GM23338 (cell line): ENCODE measurements at regions not wholly inside any gene's neighbourhood (a gene's known extent, or its start where the extent isn't known, plus 50 kb on each side); places are given as distances from the start of the nearest gene placed in this dataset.

ENCODE experiments used
- ATAC-seq: fragments of 200-7000 bp; cut with Tn5 transposase; 3 replicates; pipeline ENCODE4 v1.9.1; 2020
- DNase-seq: peaks from one replicate; pipeline ENCODE4 v3.0.0-alpha.2; 2015; ENCODE audit warnings: low spot score
- H2AFZ ChIP-seq: fragments of 200-600 bp; sonication (generic); 2 replicates; pipeline ENCODE4 v1.8.0; 2016; ENCODE audit warnings: antibody characterized with exemption, mild to moderate bottlenecking, moderate library complexity
- H3F3A ChIP-seq: fragments of 200-600 bp; sonication (generic); replicated peaks from 2 replicates; pipeline ENCODE4 v1.8.0; 2017; ENCODE audit warnings: antibody characterized with exemption, mixed run types, low read depth
- H3K27ac ChIP-seq: fragments of 200-600 bp; sonication (generic); 2 replicates; pipeline ENCODE4 v1.6.1; 2016; ENCODE audit warnings: low read depth
- H3K27me3 ChIP-seq: fragments of 200-600 bp; sonication (generic); 2 replicates; pipeline ENCODE4 v1.8.0; 2016; ENCODE audit warnings: mild to moderate bottlenecking, mixed run types, moderate library complexity; ENCODE audit not compliant: insufficient read depth
- H3K36me3 ChIP-seq: fragments of 200-600 bp; sonication (generic); 2 replicates; pipeline ENCODE4 v1.8.0; 2016; ENCODE audit warnings: mild to moderate bottlenecking; ENCODE audit not compliant: insufficient read depth
- H3K4me1 ChIP-seq: fragments of 200-600 bp; sonication (generic); 2 replicates; pipeline ENCODE4 v1.8.0; 2016; ENCODE audit warnings: mild to moderate bottlenecking, moderate library complexity; ENCODE audit not compliant: insufficient read depth
- H3K4me2 ChIP-seq: fragments of 200-600 bp; sonication (generic); 2 replicates; pipeline ENCODE4 v1.7.1; 2017; ENCODE audit warnings: mixed run types
- H3K4me3 ChIP-seq: fragments of 200-600 bp; sonication (generic); 2 replicates; pipeline ENCODE4 v1.6.1; 2016; ENCODE audit warnings: mixed run types
- H3K79me2 ChIP-seq: fragments of 200-600 bp; sonication (generic); replicated peaks from 2 replicates; pipeline ENCODE4 v1.8.0; 2017; ENCODE audit warnings: mild to moderate bottlenecking; ENCODE audit not compliant: insufficient read depth
- H3K9me2 ChIP-seq: fragments of 200-600 bp; sonication (generic); 2 replicates; pipeline ENCODE4 v1.8.0; 2017; ENCODE audit not compliant: insufficient read depth
- H4K20me1 ChIP-seq: fragments of 200-600 bp; sonication (generic); replicated peaks from 2 replicates; pipeline ENCODE4 v1.8.0; 2017; ENCODE audit warnings: mild to moderate bottlenecking; ENCODE audit not compliant: insufficient read depth
- H3K27ac Mint-ChIP-seq: 2 replicates; pipeline ENCODE4 v1.8.0; 2020; ENCODE audit warnings: inconsistent platforms, mild to moderate bottlenecking, moderate library complexity, mixed read lengths
- H3K27me3 Mint-ChIP-seq: 3 replicates; pipeline ENCODE4 v1.8.0; 2022; ENCODE audit warnings: low read depth, mild to moderate bottlenecking, moderate library complexity, mixed read lengths, inconsistent platforms; ENCODE audit not compliant: insufficient read depth, poor library complexity
- H3K36me3 Mint-ChIP-seq: 3 replicates; pipeline ENCODE4 v1.8.0; 2021; ENCODE audit warnings: low read depth, mild to moderate bottlenecking, inconsistent platforms, moderate library complexity, mixed read lengths
- H3K4me1 Mint-ChIP-seq: 3 replicates; pipeline ENCODE4 v1.8.0; 2020; ENCODE audit warnings: mild to moderate bottlenecking, inconsistent platforms, mixed read lengths
- H3K4me3 Mint-ChIP-seq: 3 replicates; pipeline ENCODE4 v1.8.0; 2021; ENCODE audit warnings: moderate library complexity, mild to moderate bottlenecking, inconsistent platforms, mixed read lengths
- H3K9me3 Mint-ChIP-seq: 3 replicates; pipeline ENCODE4 v1.8.0; 2020; ENCODE audit warnings: moderate library complexity, mild to moderate bottlenecking, inconsistent platforms, mixed read lengths
- CREB1 ChIP-seq: fragments of 250-450 bp; sonication (Bioruptor Pico); IDR thresholded peaks from 2 replicates; pipeline ENCODE4 v1.5.0; 2020; ENCODE audit warnings: low read depth, mild to moderate bottlenecking, moderate library complexity
- CTCF ChIP-seq, 2 experiments: fragments of 200-600 bp in 1 of 2; sonication (generic) in 1 of 2; conservative IDR thresholded peaks; 2 replicates each; pipeline versions ENCODE4 v1.5.1 to v1.6.1; 2016 to 2017; ENCODE audit warnings: antibody characterized with exemption in 2 of 2, low read depth in 2 of 2, mild to moderate bottlenecking in 2 of 2, moderate library complexity in 1 of 2
- ETS1 ChIP-seq: IDR thresholded peaks from 2 replicates; pipeline ENCODE4 v1.6.1; 2016; ENCODE audit warnings: antibody characterized with exemption
- EZH2 ChIP-seq: fragments of 200-600 bp; sonication (generic); IDR thresholded peaks from one replicate; pipeline ENCODE4 v1.8.0; 2017; ENCODE audit warnings: antibody characterized with exemption, mild to moderate bottlenecking, low read depth; ENCODE audit not compliant: unreplicated experiment
- EZH2phosphoT487 ChIP-seq: fragments of 200-600 bp; sonication (generic); IDR thresholded peaks from one replicate; pipeline ENCODE4 v1.8.1; 2018; ENCODE audit warnings: antibody characterized with exemption; ENCODE audit not compliant: unreplicated experiment
- JUNB ChIP-seq: IDR thresholded peaks from one replicate; pipeline ENCODE4 v1.6.1; 2016; ENCODE audit warnings: antibody characterized with exemption; ENCODE audit not compliant: unreplicated experiment
- NANOG ChIP-seq: IDR thresholded peaks from 2 replicates; pipeline ENCODE4 v1.6.1; 2016; ENCODE audit warnings: antibody characterized with exemption, borderline replicate concordance
- POLR2AphosphoS5 ChIP-seq: IDR thresholded peaks from 2 replicates; pipeline ENCODE4 v1.6.1; 2016; ENCODE audit warnings: antibody characterized with exemption, low read depth
- REST ChIP-seq: IDR thresholded peaks from one replicate; pipeline ENCODE4 v1.6.1; 2018; ENCODE audit warnings: antibody characterized with exemption; ENCODE audit not compliant: unreplicated experiment
- STAT1 ChIP-seq: IDR thresholded peaks from one replicate; pipeline ENCODE4 v1.6.1; 2016; ENCODE audit warnings: antibody characterized with exemption; ENCODE audit not compliant: unreplicated experiment
- ZNF114 ChIP-seq: fragments of 250-450 bp; sonication (Bioruptor Pico); IDR thresholded peaks from 2 replicates; pipeline ENCODE4 v1.5.0; 2020; ENCODE audit warnings: mild to moderate bottlenecking, moderate library complexity
- ZNF331 ChIP-seq: fragments of 250-450 bp; sonication (Bioruptor Pico); IDR thresholded peaks from 2 replicates; pipeline ENCODE4 v1.5.0; 2020; ENCODE audit warnings: low read depth, mild to moderate bottlenecking, moderate library complexity
- ZNF462 ChIP-seq: fragments of 250-450 bp; sonication (Bioruptor Pico); IDR thresholded peaks from 2 replicates; pipeline ENCODE4 v1.5.0; 2020; ENCODE audit warnings: mild to moderate bottlenecking, moderate library complexity

GRCh38 chr5:127235136-127235535, 55.5 kb upstream of the MEGF10 start:
- Mint-ChIP-seq H3K4me3 (no peak overlapping the region), H3K36me3 (no peaks in the 10 kb centered on the region), H3K27me3 (peaks cover 3% of the 10 kb centered on the region), H3K9me3 (no peaks in the 10 kb centered on the region; the same call in 2 of the 3 replicates), H3K4me1 (peaks cover 8% of the 10 kb centered on the region), H3K27ac (no peak overlapping the region)
- ATAC-seq (no peak), DNase-seq (no peak)
- H3K4me3 ChIP-seq, result no peak overlapping the region
- peaks cover 7% of the 10 kb centered on the region for H3K27me3 ChIP-seq
- peaks cover under 1% of the 10 kb centered on the region; the same call in 1 of the 2 replicates for H3K4me1 ChIP-seq
- H3K36me3 ChIP-seq, result no peaks in the 10 kb centered on the region
- H3F3A ChIP-seq, result no peaks in the 10 kb centered on the region
- no peaks in the 10 kb centered on the region for H3K79me2 ChIP-seq
- H3K27ac ChIP-seq, result no peak overlapping the region
- no peak overlapping the region for H2AFZ ChIP-seq
- TF ChIP-seq NANOG, result no peak
- no peak for TF ChIP-seq ZNF331
- no peak for TF ChIP-seq REST
- no peak for TF ChIP-seq CTCF (conservative IDR thresholded peaks at IDR 0.05; ENCODE audit: low read depth in 2 of 2)
- no peak for TF ChIP-seq EZH2
- TF ChIP-seq EZH2phosphoT487, result no peak
- TF ChIP-seq ZNF114, result no peak
- TF ChIP-seq ETS1, result no peak
- no peak for TF ChIP-seq POLR2AphosphoS5
- TF ChIP-seq ZNF462, result no peak
- no peak for TF ChIP-seq JUNB
- TF ChIP-seq STAT1, result no peak
- TF ChIP-seq CREB1, result no peak
- no peaks in the 10 kb centered on the region for H4K20me1 ChIP-seq
- no peak overlapping the region for H3K4me2 ChIP-seq
- H3K9me2 ChIP-seq, result no peaks in the 10 kb centered on the region
